GM18907 (cell line): ENCODE measurements at regions not wholly inside any gene's neighbourhood (a gene's known extent, or its start where the extent isn't known, plus 50 kb on each side); places are given as distances from the start of the nearest gene placed in this dataset.

Experiments
- ATAC-seq: cut with Tn5 transposase; IDR thresholded peaks from one replicate; pipeline ENCODE4 v1.9.1; 2021; ENCODE audit warnings: mild to moderate bottlenecking, moderate library complexity; ENCODE audit not compliant: unreplicated experiment

GRCh38 chr10:3418041-3418754, 245.6 kb upstream of the PITRM1 start:
- no peak for ATAC-seq

GRCh38 chr10:3417096-3417495, 244.5 kb upstream of the PITRM1 start:
- ATAC-seq = no peak

- ATAC-seq = no peak
Measured at GRCh38 chr10:3415878-3416605, 243.5 kb upstream of the PITRM1 start.

GRCh38 chr10:3415038-3415736, 242.6 kb upstream of the PITRM1 start:
- no peak for ATAC-seq

GRCh38 chr10:3414667-3415023, 242.1 kb upstream of the PITRM1 start:
- ATAC-seq = no peak

GRCh38 chr10:3413937-3414666, 241.5 kb upstream of the PITRM1 start:
- ATAC-seq = no peak

- ATAC-seq = no peak
Measured at GRCh38 chr10:3412646-3413045, 240.1 kb upstream of the PITRM1 start.

- no peak for ATAC-seq
Measured at GRCh38 chr10:3412071-3412582, 239.5 kb upstream of the PITRM1 start.

- ATAC-seq = no peak
Measured at GRCh38 chr10:3411044-3411443, 238.5 kb upstream of the PITRM1 start.

GRCh38 chr10:3409928-3410327, 237.3 kb upstream of the PITRM1 start:
- no peak for ATAC-seq

- peak; percentile 83 for ATAC-seq
Measured at GRCh38 chr10:3408603-3409365, 236.2 kb upstream of the PITRM1 start.

GRCh38 chr10:3407208-3407607, 234.6 kb upstream of the PITRM1 start:
- no peak for ATAC-seq

- ATAC-seq = no peak
Measured at GRCh38 chr10:3406556-3406955, 234.0 kb upstream of the PITRM1 start.

- no peak for ATAC-seq
Measured at GRCh38 chr10:3404381-3404780, 231.8 kb upstream of the PITRM1 start.

GRCh38 chr10:3402187-3402751, 229.7 kb upstream of the PITRM1 start:
- ATAC-seq = no peak

GRCh38 chr10:3401491-3401938, 228.9 kb upstream of the PITRM1 start:
- ATAC-seq = no peak

GRCh38 chr10:3400348-3400747, 227.8 kb upstream of the PITRM1 start:
- ATAC-seq = no peak

- no peak for ATAC-seq
Measured at GRCh38 chr10:3399756-3400155, 227.2 kb upstream of the PITRM1 start.

- no peak for ATAC-seq
Measured at GRCh38 chr10:3398825-3399646, 226.5 kb upstream of the PITRM1 start.
